RPMI7951 (cell line): ENCODE measurements at regions not wholly inside any gene's neighbourhood (a gene's known extent, or its start where the extent isn't known, plus 50 kb on each side); places are given as distances from the start of the nearest gene placed in this dataset.
"Not testable (repeated sequence)": the region's sequence is repeated elsewhere in the genome, so short reads cannot be mapped to it uniquely, and the experiment has no call there.

Experiments
- DNase-seq: peaks from one replicate; pipeline ENCODE4 v3.0.0-alpha.2; 2012; ENCODE audit warnings: low read depth

DNA sequence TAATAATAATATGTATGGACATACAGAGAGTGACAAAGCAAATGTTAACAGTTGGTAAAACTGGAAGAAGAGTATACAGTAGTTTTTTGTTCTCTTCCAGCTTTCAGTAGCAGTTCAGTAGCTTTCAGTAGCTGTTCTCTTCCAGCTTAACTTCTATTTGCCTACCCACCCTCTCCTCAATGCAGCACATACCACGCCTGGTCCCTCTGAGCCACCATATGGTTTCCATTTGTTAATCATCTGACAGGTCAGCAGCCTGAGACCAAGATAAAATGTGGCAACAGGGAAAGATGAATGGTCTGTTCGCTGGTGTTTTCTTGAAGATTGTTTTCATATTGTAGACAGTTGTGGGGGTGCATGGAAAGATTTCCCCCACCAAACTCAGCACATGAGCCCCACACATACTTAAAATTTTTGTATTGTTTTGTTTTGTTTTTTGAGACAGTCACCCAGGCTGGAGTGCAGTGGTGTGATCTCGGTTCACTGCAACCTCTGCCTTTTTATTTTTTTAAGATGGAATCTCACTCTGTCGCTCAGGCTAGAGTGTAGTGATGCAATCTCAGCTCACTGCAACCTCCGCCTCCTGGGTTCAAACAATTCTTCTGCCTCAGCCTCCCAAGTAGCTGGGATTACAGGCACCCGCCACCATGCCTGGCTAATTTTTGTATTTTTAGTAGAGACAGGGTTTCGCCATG, 56.8 kb downstream of the ATP6V0E2 start:
- DNase-seq, result peak; percentile 14

- DNase-seq, result not testable (repeated sequence)
These were observed 60.0 kb downstream of the ATP6V0E2 start for GRCh38 chr7:149933776-149934175.

DNA sequence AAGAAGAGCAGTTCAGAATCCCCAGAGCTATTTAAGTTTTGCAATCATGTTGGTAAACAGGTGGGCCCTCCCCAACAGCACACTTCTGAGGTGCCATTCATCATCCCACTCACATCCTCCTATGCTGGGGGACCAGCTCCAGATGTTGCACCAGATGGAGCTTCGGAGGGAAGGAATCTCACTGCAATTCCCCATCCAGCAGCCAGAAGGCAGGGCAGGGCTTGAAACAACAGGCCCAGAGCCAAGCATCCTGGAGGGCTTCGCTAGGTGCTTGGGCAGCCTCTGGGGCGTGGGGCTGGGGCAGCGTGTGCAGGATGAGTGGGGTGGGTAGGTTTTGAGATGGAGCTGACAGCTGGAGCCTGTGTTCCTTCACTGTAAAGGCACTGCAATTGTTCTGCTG, 73.6 kb downstream of the ATP6V0E2 start:
- DNase-seq, result not testable (repeated sequence)

DNA sequence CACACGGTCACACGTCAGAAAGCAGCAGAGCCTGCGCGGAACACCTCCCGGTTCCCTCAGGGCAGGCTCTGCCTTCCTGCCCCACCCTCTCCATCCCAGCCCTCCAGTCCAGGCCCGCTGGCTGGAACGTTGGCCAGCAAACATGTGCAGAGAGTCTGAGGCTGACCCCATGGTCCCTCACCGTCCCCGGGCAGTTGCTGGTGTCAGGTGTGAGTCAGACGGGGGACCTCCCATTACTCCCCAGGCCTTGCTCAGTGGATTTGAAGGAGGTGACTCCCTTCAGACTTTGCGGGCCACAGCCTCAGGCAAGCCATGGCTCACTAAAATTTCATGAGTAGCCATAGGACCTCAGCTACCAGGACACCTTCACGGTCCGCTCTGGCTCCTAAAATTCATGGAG, 74.7 kb downstream of the ATP6V0E2 start:
- not testable (repeated sequence) for DNase-seq

GRCh38 chr7:149949863-149950577, 76.3 kb downstream of the ATP6V0E2 start:
- DNase-seq, result not testable (repeated sequence)

GRCh38 chr7:149950578-149950924, 76.8 kb downstream of the ATP6V0E2 start:
- not testable (repeated sequence) for DNase-seq

DNA sequence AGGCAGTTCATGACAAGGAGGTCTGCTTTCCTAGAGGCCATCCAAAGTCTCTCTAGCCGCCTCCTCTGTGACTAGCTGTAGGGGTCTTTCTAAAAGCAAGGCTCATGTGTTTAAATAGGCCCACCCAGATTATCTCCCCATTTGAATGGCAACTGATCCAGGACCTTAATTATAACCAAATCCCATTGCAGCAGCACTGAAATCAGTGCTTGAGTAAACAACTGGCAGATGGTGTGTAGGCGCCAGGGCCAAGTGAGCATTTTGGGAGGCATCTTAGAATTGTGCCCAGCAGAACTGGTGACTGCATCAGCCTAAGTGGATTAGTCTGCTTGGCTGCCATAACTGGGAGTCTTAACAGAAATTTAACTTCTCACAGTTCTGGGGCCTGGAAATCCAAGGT, 77.8 kb downstream of the ATP6V0E2 start:
- not testable (repeated sequence) for DNase-seq

- DNase-seq, result not testable (repeated sequence)
These were observed 85.1 kb downstream of the ATP6V0E2 start for GRCh38 chr7:149958880-149959279.

DNA sequence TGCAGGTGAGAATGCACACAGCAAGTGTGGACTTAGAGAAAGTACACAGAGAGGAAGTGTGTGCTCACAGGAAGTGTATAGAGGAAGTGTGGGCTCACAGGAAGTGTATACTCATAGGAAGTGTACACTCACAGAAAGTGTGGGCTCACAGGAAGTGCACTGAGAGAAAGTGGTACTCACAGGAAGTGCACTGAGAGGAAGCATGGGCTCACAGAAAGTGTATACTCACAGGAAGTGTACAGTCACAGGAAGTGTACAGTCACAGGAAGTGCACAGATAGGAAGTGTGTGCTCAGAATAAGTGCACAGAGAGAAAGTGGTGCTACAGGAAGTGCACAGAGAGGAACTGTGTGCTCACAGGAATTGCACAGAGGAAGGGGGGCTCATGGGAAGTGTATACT, 87.1 kb downstream of the ATP6V0E2 start:
- not testable (repeated sequence) for DNase-seq

- not testable (repeated sequence) for DNase-seq
These were observed 88.1 kb downstream of the ATP6V0E2 start for GRCh38 chr7:149961878-149962277.

DNA sequence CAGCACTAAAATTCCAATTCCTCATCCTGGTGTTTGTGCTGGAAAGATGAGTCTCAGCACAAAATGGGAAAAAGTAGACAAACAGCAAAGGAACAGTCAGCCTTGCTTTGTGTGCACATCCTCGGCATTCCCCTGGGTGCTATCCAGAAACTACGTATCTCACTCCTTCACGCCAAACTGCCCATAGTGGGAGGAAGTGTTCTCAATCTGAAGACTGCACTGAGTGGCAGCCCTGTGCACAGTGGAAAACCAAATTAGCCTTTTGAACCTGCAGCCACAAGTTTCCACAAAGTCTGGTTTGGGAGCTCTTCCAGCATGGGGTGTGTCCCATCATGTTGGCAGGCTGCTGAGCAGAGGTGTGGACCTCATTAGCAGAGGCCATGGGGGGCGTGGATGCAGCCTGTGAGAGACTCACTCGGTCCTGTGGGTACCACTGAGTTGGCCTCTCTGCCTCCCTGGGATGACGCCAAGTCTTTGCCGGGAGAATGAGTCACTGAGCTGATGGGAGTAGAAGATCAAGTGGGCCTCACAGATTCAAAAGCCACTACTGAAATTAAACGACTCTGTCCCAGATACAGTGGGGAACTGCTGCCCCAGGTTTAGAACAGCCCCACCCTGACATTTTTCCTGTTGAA, 89.0 kb downstream of the ATP6V0E2 start:
- DNase-seq, result peak; percentile 11

DNA sequence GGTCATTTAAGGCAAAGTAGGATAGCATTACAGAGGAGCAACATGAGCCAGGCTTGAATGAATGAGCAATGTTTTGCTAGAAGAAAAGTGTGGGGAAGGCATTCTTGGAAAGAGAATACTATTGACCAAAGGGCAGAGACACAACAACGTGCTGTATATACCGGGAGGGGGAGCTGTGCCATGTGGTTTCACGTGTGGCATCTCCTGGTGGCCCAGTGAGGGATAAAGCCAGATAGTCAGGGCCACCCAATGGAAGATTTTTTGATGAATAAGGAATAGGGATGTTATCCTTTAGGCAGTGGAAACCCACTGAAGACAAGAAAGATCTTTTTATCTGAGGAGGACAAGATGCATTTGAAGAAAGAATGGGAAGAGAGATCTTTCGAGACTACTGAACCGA, 90.2 kb downstream of the ATP6V0E2 start:
- DNase-seq, result not testable (repeated sequence)

DNA sequence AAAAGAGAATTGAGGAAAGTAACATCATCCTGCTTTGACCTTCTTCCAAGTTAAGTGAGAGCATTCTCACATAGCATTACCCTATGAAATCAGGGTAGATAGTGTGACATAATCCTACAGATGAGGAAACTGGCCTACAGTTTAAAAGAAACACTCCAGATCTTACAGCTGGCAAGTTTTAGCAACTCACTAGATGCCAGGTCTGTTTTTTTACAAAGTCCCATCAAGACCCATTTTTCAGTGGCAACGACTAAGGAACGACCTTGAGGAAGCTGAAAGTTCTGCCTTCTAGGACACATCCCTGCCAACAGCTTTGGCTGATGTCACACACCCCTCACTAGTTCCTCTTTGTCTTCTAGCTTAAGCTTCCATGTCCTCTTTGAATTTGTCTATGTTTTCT, 92.7 kb downstream of the ATP6V0E2 start:
- not testable (repeated sequence) for DNase-seq

DNA sequence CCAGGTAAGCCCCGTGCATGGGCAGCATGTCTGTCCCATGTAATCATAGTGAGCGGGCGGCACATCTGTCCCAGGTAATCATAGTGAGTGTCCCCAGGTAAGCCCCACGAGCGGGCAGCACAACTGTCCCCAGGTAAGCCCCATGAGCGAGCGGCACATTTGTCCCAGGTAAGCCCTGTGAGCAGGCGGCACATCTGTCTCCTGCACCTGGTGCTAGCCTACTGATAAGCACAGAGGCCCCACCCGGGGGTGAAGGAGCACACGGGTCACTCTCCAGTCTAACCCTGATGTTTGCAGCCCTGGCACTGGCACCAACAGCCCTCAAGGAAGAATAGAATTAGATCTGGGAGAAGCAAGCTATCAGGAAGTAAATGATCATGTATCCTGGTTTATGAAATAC, 99.2 kb downstream of the ATP6V0E2 start:
- DNase-seq, result not testable (repeated sequence)

DNA sequence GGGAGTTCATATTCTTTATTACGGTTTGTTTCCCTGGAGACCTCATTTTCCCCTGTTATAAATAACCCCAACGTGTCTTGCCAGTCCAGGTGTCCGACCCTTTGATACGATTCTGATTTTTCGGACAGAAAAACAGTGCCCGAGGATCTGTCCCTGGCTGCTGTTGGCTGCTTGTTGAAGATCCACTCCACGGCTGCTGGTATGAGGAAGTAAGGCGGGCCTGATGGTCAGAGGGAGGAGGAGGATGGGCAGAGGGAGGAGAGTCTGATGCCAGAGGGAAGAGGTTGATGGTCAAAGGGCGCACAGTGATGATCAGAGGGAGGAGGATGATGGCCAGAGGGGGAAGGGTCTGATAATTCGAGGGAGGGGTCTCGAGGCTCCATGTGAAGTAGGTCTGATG, 99.9 kb downstream of the ATP6V0E2 start:
- DNase-seq, result not testable (repeated sequence)

GRCh38 chr7:149975608-149976007, 101.8 kb downstream of the ATP6V0E2 start:
- not testable (repeated sequence) for DNase-seq

DNA sequence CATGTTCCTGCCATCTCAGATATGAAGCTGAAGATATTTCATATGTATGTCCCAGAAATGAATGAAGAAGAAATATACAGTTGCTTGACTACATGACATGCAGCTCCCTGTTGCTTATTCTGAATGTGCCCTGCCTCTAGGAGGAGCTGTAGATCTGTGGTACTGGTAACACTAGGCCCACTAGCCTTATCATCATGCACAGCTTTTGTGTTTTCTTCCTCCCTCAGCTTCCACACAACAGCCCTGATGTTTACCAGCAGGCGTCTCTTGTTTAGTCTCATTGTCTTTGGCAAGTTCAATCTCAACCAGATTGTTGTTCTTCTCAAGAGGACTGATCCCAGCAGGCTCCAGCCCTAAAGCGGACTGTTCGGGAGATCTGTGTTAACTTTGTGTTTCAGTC, 104.8 kb downstream of the ATP6V0E2 start:
- DNase-seq, result not testable (repeated sequence)

- DNase-seq, result not testable (repeated sequence)
These were observed 105.2 kb downstream of the ATP6V0E2 start for GRCh38 chr7:149978944-149979343.

DNA sequence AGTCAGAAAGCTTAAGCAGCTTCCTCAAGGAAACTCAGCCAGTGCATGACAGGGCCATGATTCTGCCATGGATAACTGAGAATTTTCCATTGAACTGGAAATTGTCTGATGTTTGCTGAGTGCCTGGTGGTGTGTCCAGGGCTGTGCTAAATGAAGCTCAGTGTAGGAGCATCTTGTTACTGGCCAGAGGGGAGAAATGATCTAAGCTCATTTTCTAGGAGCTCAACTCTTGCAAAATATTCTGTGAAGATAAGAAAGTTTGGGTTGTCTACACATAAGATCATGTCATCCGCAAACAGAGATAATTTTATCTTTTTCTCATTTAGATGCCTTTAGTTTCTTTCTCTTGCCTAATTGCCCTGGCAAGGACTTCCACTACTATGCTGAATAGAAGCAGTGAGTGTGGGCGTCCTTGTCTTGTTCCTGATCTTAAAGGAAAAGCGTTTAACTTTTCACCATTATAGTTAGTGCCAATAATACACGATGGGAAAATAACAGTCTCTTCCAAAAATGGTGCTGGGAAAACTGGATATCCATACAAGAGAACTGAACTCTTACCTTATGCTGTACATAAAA, 108.9 kb downstream of the ATP6V0E2 start:
- not testable (repeated sequence) for DNase-seq

DNA sequence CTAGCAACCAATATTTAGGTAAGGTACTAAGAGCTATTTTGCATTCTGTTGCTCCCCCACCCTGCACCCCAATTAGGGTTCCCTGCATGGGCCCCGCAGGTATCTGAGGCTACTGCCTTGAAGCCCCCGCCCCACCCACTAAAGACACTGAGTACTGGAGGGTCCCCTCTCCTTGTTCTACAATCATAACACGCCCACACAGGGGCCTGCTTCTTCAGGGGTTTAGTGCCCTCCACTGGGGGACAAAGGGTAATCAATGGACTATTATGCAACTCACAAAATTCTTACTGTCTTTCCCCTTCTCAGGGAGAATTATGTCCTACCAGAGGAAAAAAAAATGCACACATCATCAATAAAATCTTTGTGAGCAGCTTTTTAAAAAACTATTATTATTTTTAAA, 113.1 kb downstream of the ATP6V0E2 start:
- DNase-seq, result not testable (repeated sequence)

DNA sequence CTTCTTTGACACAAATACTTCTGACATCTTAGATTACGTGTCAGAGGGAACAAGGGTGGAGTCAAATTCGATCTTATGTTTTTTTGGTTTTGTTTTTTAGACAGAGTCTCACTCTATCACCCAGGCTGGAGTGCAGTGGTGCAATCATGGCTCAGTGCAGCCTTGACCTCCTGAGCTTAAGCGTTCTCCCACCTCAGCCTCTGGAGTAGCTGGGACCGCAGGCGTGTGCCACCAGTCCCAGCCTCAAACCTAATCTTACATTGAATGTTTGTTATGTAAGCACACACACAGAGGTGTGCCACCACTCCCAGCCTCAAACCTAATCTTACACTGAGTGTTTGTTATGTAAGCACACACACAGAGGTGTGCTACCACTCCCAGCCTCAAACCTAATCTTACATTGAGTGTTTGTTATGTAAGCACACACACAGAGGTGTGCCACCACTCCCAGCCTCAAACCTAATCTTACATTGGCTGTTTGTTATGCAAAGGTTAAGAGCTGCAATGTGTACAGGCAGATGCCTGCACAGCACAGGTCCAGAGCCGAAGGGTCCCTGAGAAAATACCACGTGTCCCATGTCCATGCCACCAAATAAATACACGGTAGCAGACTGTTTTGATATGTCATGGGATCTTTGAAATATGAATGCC, 118.0 kb downstream of the ATP6V0E2 start:
- DNase-seq, result not testable (repeated sequence)

DNA sequence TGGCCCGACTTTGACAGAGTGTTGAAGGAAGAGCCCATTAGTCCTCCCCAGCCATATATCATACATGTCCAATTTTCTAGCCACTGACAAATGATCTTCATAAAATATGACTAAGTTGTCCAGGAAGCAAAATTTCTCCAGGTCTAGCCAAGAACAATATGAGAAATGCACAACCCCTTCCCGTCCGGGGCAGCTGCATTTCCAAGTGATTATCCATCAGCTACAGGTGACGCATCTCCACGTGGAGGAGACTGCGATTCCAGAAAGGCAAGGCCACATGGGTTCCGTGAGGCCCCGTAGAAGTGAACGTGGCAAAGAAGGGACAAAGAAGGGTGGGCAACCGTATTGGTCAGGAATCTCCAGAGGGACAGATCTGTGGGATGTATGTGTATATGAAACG, 118.6 kb downstream of the ATP6V0E2 start:
- DNase-seq, result not testable (repeated sequence)
